ENCODE measurements at regions not wholly inside any gene's neighbourhood (a gene's known extent, or its start where the extent isn't known, plus 50 kb on each side); places are given as distances from the start of the nearest gene placed in this dataset.

DNA sequence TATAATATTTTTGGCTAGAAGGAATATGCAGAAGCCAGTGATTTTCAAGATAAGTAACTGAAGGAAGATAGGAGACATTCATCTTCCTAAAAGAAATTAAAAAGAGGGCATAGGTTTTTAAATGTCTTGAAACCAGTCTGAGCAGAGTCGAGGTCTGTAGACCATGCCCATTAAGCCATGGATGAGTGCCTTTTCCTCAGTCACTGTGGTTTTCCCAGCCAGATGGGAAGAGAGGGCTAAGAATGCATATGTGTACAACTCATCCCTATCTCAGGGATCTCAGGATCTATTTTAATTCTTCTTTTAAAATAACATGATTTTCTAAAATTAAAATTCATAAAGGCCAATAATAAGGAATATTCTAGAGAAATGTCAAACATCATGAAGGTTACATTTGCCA is 112.8 kb downstream of the PPP1R3A start:
- TF ChIP-seq, protein P1, sequence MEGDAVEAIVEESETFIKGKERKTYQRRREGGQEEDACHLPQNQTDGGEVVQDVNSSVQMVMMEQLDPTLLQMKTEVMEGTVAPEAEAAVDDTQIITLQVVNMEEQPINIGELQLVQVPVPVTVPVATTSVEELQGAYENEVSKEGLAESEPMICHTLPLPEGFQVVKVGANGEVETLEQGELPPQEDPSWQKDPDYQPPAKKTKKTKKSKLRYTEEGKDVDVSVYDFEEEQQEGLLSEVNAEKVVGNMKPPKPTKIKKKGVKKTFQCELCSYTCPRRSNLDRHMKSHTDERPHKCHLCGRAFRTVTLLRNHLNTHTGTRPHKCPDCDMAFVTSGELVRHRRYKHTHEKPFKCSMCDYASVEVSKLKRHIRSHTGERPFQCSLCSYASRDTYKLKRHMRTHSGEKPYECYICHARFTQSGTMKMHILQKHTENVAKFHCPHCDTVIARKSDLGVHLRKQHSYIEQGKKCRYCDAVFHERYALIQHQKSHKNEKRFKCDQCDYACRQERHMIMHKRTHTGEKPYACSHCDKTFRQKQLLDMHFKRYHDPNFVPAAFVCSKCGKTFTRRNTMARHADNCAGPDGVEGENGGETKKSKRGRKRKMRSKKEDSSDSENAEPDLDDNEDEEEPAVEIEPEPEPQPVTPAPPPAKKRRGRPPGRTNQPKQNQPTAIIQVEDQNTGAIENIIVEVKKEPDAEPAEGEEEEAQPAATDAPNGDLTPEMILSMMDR (IDR thresholded peaks at IDR 0.05; ENCODE audit: low read length): no peak
- TF ChIP-seq EZH2 (optimal IDR thresholded peaks at IDR 0.05; ENCODE audit: low read depth, low read length) (no peak), EZH2phosphoT487 (IDR thresholded peaks at IDR 0.05; ENCODE audit: low read length) (no peak)
